ENCODE measurements at regions not wholly inside any gene's neighbourhood (a gene's known extent, or its start where the extent isn't known, plus 50 kb on each side); places are given as distances from the start of the nearest gene placed in this dataset.

GRCh38 chr4:156608651-156609050 is 362.9 kb downstream of the PDGFC start:
- Mint-ChIP-seq H3K27ac (no peak overlapping the region), H3K4me3 (no peak overlapping the region), H3K4me1 (no peaks in the 10 kb centered on the region), H3K9me3 (ENCODE audit: insufficient read depth) (no peaks in the 10 kb centered on the region), H3K27me3 (no peaks in the 10 kb centered on the region)
- intact Hi-C loops (cut with micrococcal nuclease) = no loop called here
- H3K79me2 ChIP-seq (ENCODE audit: control insufficient read depth, insufficient read depth, low read length) = no peaks in the 10 kb centered on the region
- H3K4me3 ChIP-seq (ENCODE audit: control extremely low read depth in 1 of 5, extremely low read depth in 1 of 5, insufficient read depth in 1 of 5, low read depth in 2 of 5, low read length in 4 of 5) = no peak overlapping the region
- no peaks in the 10 kb centered on the region for H4K20me1 ChIP-seq (ENCODE audit: control insufficient read depth, insufficient read depth, low read length, poor library complexity, severe bottlenecking)
- DNase-seq (no peak), ATAC-seq (ENCODE audit: low read depth) (no peak)
- CTCF ChIA-PET = no interaction called here
- TF ChIP-seq EZH2 (IDR thresholded peaks at IDR 0.05; ENCODE audit: borderline replicate concordance, insufficient read depth, low read depth, low read length, poor library complexity, severe bottlenecking) (no peak), CTCF (IDR thresholded peaks at IDR 0.05) (no peak)
- WGBS (ENCODE audit: insufficient coverage) = 86% methylated on average over 1 of the region's 6 CpGs
- no peak overlapping the region for H3K4me2 ChIP-seq (replicated peaks; ENCODE audit: low read depth, low read length, poor library complexity, severe bottlenecking)
- no peak overlapping the region for H3K9ac ChIP-seq (ENCODE audit: low read length)
- H3K9me3 ChIP-seq (ENCODE audit: control extremely low read depth in 1 of 3, control insufficient read depth in 2 of 3, insufficient read depth in 1 of 3, low read length in 2 of 3) = no peaks in the 10 kb centered on the region
- H3K27ac ChIP-seq (ENCODE audit: low read length in 2 of 2) = no peak overlapping the region
- H3K27me3 ChIP-seq (replicated peaks in 1 of 4; ENCODE audit: control extremely low read depth in 1 of 4, control insufficient read depth in 3 of 4, insufficient read depth in 4 of 4, low read length in 3 of 4) = no peaks in the 10 kb centered on the region
- no peaks in the 10 kb centered on the region for H3K36me3 ChIP-seq (replicated peaks in 1 of 2; ENCODE audit: control extremely low read depth in 1 of 2, control insufficient read depth in 1 of 2, extremely low read depth in 1 of 2, insufficient read depth in 2 of 2, low read length in 1 of 2)
- H3K4me1 ChIP-seq (ENCODE audit: control insufficient read depth in 2 of 2, insufficient read depth in 2 of 2, low read length in 2 of 2) = no peaks in the 10 kb centered on the region
- no peak overlapping the region for H2AFZ ChIP-seq (ENCODE audit: insufficient read depth, low read depth, low read length, poor library complexity, severe bottlenecking)
- POLR2A ChIA-PET = no interaction called here

GRCh38 chr4:156607478-156607857 is 364.1 kb downstream of the PDGFC start:
- Histone ChIP-seq H3K9me3 (ENCODE audit: control extremely low read depth in 1 of 3, control insufficient read depth in 2 of 3, insufficient read depth in 1 of 3, low read length in 2 of 3) (no peaks in the 10 kb centered on the region), H4K20me1 (ENCODE audit: control insufficient read depth, insufficient read depth, low read length, poor library complexity, severe bottlenecking) (no peaks in the 10 kb centered on the region), H3K4me2 (replicated peaks; ENCODE audit: low read depth, low read length, poor library complexity, severe bottlenecking) (no peak overlapping the region), H3K79me2 (ENCODE audit: control insufficient read depth, insufficient read depth, low read length) (no peaks in the 10 kb centered on the region), H3K4me3 (ENCODE audit: control extremely low read depth in 1 of 5, extremely low read depth in 1 of 5, insufficient read depth in 1 of 5, low read depth in 2 of 5, low read length in 4 of 5) (no peak overlapping the region), H3K27ac (ENCODE audit: low read length in 2 of 2) (no peak overlapping the region), H3K4me1 (ENCODE audit: control insufficient read depth in 2 of 2, insufficient read depth in 2 of 2, low read length in 2 of 2) (no peaks in the 10 kb centered on the region), H2AFZ (ENCODE audit: insufficient read depth, low read depth, low read length, poor library complexity, severe bottlenecking) (no peak overlapping the region), H3K27me3 (replicated peaks in 1 of 4; ENCODE audit: control extremely low read depth in 1 of 4, control insufficient read depth in 3 of 4, insufficient read depth in 4 of 4, low read length in 3 of 4) (no peaks in the 10 kb centered on the region), H3K36me3 (replicated peaks in 1 of 2; ENCODE audit: control extremely low read depth in 1 of 2, control insufficient read depth in 1 of 2, extremely low read depth in 1 of 2, insufficient read depth in 2 of 2, low read length in 1 of 2) (no peaks in the 10 kb centered on the region), H3K9ac (ENCODE audit: low read length) (no peak overlapping the region)
- TF ChIP-seq EZH2 (IDR thresholded peaks at IDR 0.05; ENCODE audit: borderline replicate concordance, insufficient read depth, low read depth, low read length, poor library complexity, severe bottlenecking) (no peak), CTCF (IDR thresholded peaks at IDR 0.05) (no peak)
- ChIA-PET CTCF (interaction anchor here (1.8 kb wide), 1 partner anchor 9 kb away, joined by 4 read pairs; no protein-coding TSS in a partner anchor), POLR2A (no interaction called here)
- no peaks in the 10 kb centered on the region for H3K9me3 Mint-ChIP-seq (ENCODE audit: insufficient read depth)
- H3K4me1 Mint-ChIP-seq = no peaks in the 10 kb centered on the region
- no peak overlapping the region for H3K4me3 Mint-ChIP-seq
- no peak for ATAC-seq (ENCODE audit: low read depth)
- no peaks in the 10 kb centered on the region for H3K27me3 Mint-ChIP-seq
- WGBS (ENCODE audit: insufficient coverage) = 100% methylated on average over 1 of the region's 1 CpG
- intact Hi-C loops (cut with micrococcal nuclease) = no loop called here
- no peak overlapping the region for H3K27ac Mint-ChIP-seq
- no peak for DNase-seq

Data from B cell (primary cell).